HG02588 (cell line): ENCODE measurements at regions not wholly inside any gene's neighbourhood (a gene's known extent, or its start where the extent isn't known, plus 50 kb on each side); places are given as distances from the start of the nearest gene placed in this dataset.
"Not testable (repeated sequence)": the region's sequence is repeated elsewhere in the genome, so short reads cannot be mapped to it uniquely, and the experiment has no call there.

Source experiments
- ATAC-seq: cut with Tn5 transposase; IDR thresholded peaks from one replicate; pipeline ENCODE4 v1.9.1; 2021; ENCODE audit warnings: mild to moderate bottlenecking, moderate library complexity; ENCODE audit not compliant: unreplicated experiment

DNA sequence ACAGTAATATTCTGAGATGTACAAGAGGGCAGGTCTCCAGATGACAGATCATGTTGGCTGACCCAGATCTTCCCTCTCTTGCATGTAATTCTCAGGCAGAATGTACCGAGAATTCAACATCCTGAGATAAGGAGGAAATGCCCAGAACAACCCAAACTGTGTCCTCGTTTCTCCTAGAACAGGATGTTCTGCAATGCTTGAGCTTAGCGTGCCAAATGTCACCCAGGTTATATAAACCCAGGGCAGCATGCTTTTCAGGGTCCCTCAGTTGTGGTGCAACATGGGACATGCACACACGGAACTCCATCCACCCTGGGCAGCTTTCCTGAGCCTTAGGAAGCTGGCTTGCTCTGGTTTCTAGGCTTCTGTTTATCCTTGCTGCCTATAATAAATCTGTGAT, 102.1 kb upstream of the CMC1 start:
- ATAC-seq = no peak

- no peak for ATAC-seq
These were observed 101.3 kb upstream of the CMC1 start for GRCh38 chr3:28139967-28140634.

- no peak for ATAC-seq
These were observed 100.8 kb upstream of the CMC1 start for GRCh38 chr3:28140664-28141063.

DNA sequence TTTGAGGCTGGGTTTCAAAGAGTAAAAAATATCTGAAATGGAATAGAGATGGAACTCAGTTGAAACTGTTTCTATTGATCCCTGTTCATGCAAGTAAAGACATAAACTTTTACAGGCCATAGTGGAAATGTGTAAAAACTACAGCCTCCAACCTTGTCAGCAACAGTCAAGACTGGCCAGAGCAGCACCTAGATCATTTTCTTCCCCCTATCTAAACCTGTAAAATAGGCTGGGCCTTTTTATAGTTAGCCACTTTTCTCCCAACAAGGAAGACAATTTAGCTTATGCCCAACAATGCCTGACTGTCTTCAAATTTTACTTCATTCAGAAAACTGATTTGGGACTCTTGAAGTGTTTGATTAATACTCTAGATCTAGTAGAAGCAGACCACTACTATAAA, 91.5 kb upstream of the CMC1 start:
- no peak for ATAC-seq

GRCh38 chr3:28150465-28151206, 90.8 kb upstream of the CMC1 start:
- ATAC-seq = no peak

DNA sequence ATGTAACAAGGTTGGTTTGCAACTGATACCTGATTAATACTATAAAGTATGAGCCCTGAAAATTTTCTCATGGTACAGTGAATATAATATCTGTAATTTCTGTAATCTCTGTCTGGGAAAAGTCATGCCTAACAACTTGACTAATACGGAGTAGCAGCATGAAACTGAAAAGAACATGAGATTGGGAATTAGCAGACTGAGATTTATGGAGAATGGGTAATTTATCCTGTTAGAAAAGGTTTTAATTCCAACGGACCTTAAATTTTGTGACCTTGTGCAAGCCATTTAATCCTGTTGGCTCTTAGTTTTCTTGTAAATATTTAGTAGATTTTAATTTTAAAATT, 90.2 kb upstream of the CMC1 start:
- ATAC-seq = no peak

- ATAC-seq = peak; percentile 86
These were observed 89.7 kb upstream of the CMC1 start for GRCh38 chr3:28151608-28152228.

DNA sequence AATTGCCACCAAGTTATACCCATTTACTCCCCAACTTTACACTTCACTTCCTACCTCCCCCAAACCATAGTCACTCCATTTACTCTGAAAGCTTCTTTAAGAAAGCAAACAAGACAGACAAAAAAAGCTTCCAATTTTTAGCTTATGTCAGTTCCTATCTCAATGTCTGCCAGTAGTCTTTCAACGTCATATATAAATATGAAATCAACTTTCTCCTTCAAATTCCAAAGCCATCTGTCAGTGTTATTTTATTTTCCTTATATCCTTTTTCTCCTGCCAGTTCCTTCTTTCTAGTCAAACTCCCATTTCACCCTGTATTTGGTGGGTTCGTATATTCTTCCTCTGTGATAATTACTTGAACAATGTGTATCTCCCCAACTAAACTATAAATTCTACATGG, 85.8 kb upstream of the CMC1 start:
- no peak for ATAC-seq

GRCh38 chr3:28156599-28156998, 84.8 kb upstream of the CMC1 start:
- ATAC-seq = not testable (repeated sequence)

- ATAC-seq = no peak
These were observed 69.5 kb upstream of the CMC1 start for GRCh38 chr3:28171962-28172361.

GRCh38 chr3:28172748-28173147, 68.7 kb upstream of the CMC1 start:
- no peak for ATAC-seq

GRCh38 chr3:28173836-28174235, 67.6 kb upstream of the CMC1 start:
- ATAC-seq = no peak

- ATAC-seq = no peak
These were observed 54.7 kb upstream of the CMC1 start for GRCh38 chr3:28186748-28187147.

DNA sequence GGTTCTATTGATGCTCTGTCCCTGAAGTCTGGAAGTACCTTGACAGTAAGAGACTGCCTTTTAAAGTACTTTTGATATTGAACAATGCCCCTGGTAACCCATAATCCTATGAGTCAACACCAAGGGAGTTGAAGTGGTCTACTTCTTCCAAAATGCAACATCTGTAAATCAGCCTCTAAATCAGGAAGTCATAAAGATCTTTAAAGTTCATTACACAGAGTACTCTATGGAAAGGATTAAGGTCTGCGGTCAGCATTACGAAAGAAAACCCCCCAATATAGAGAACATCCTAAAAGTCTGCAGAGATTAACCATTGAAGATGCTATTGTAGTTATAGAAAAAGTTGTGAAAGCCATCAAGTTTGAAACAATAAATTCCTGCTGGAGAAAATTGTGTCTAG, 52.7 kb upstream of the CMC1 start:
- no peak for ATAC-seq

DNA sequence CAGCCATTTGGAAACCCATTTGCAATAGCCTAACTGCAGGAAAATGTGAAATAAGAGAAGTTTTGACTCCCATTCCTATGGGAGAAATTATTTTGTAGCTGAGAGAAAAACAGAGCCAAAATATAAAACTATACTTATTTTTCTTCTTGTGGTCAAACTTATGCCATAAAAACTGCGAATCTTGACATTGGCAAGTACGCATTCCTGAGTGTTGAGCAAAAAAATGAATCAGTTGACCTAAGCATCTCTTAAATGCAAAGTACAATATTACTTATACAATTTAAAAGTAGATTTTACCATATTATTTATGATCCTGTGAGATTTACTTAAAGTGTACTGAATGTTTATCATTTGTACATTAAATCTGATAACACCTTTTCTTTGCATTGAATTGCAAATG, 50.1 kb upstream of the CMC1 start:
- no peak for ATAC-seq
